GM19240 (cell line): ENCODE measurements at regions not wholly inside any gene's neighbourhood (a gene's known extent, or its start where the extent isn't known, plus 50 kb on each side); places are given as distances from the start of the nearest gene placed in this dataset.
A peak's percentile ranks its signal among the peaks of the same experiment; 100 is the strongest.
"Not testable (repeated sequence)": the region's sequence is repeated elsewhere in the genome, so short reads cannot be mapped to it uniquely, and the experiment has no call there.

Experiments
- DNase-seq: peaks from one replicate; pipeline ENCODE4 v3.0.0; 2011; ENCODE audit warnings: low spot score; ENCODE audit not compliant: insufficient read length

DNA sequence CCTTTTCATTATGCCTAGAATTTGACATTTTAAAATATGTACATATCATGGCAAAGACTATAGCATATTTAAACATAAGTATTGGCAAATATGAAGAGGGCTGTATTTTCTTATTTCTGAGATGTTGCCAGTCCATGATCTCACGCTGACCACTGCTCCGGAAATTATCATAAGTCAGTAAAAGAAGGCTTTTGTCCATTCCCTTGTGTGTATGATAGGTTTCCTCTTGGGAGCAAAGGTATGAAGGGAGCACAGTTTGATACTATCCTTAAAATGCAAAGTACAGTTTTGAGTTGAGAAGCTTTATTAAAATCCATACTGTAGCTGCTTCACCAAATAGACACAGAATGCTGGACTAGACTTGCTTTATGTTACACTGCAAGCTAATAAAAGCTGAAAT lies 52.6 kb upstream of the AGA start:
- DNase-seq: no peak

DNA sequence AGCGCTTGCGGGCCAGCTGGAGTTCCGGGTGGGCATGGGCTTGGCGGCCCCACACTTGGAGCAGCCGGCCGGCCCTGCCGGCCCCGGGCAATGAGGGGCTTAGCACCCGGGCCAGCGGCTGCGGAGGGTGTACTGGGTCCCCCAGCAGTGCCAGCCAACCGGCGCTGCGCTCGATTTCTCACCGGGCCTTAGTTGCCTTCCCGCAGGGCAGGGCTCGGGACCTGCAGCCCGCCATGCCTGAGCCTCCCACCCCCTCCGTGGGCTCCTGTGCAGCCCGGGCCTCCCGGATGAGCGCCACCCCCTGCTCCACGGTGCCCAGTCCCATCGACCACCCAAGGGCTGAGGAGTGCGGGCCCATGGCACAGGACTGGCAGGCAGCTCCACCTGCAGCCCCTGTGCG lies 53.4 kb upstream of the AGA start:
- DNase-seq: not testable (repeated sequence)

DNA sequence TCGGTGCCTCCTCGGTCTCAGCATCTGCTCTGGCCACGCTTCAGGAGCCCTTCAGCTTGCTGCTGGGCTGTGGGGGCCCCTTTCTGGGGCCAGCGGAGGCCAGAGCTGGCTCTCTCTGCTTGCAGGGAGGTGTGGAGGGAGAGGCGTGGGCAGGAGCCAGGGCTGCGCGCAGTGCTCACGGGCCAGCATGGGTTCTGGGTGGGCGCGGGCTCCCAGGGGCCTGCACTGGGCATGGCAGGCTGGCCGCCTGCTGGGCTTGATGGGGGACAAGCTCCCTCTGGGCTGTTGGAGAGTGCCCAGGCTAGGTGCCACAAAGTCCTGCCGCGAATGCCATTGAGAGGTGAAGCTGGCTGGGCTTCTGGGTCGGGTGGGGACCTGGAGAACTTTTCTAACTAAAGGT lies 57.3 kb upstream of the AGA start:
- no peak for DNase-seq

DNA sequence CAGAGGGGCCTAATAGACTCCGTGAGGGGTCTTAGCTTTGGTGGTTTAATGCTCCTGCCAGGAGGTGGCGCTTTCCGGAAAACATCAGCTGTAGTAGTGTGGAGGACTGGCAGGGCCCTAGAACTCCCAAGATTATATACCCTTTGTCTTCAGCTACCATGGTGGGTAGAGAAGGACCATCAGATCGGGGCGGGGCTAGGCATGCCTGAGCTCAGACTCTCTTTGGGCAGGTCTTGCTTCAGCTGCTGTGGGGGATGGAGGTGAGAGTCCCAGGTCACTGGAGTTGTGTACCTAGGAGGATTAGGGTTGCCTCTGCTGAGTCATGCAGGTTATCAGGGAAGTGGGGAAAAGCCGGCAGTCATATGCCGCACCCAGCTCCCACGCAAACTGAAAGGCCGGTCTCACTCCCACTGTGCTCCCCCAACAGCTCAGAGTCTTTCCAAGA lies 63.0 kb upstream of the AGA start:
- DNase-seq: no peak

DNA sequence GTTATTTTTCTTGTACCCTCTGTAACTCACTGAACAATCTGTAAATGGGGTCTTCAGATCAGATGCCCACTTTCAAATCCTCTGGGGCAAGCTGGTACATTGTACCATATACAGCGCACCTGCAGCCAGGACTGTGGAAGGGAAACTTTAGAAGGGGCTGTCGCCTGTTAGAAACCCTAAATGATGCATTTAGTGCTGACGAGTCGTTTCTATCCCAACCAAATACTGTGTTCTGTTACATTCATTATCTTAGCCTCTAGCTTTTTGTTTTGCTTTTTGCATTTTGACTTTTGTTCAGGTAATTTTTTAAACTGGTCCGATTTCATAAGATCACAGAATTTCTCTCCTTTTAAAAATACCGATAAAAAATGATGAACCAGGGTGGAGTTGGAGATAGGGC lies 66.4 kb upstream of the AGA start:
- no peak for DNase-seq

DNA sequence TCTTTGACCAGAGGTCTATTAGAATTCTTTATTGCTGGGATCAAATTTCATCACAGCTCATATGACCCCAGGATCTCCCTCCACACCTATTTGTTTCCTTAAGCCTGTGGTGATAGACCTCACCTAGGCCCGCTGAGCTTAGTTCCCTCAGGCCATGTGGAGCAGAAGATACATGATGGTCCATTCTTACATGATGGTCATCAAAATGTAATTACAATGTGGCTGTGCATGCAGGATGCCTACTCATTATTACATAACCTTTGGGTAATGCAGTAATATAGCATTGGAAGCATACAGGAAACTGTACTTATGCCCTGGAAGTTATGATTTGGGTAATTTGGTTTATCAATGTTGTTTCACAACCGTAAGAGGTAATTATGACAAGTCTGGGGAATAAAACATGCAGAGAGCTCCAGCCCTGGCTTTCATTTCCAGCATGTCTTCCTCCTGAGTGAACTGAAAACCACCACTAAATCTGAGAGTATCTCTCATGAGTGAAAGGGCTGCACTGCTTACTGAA lies 67.0 kb upstream of the AGA start:
- no peak for DNase-seq

DNA sequence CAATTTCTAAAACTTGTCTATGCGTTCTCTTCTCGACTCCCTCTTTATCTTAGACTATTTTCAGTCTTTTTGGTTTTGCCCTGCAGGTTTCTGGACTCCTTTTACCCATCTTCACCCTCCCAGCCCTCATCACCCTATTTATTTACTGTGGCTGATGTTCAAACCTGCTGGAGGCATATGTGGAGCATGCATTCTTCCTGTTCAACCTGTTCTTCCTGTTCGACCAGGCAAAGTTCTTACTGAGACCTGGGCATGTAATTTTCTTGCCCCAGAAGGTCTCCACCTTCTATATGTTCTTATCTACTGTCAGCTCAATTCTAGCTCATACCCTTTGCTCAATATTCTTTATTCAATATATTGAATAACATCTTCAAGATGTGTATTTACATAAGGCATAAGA lies 69.4 kb upstream of the AGA start:
- DNase-seq: no peak

DNA sequence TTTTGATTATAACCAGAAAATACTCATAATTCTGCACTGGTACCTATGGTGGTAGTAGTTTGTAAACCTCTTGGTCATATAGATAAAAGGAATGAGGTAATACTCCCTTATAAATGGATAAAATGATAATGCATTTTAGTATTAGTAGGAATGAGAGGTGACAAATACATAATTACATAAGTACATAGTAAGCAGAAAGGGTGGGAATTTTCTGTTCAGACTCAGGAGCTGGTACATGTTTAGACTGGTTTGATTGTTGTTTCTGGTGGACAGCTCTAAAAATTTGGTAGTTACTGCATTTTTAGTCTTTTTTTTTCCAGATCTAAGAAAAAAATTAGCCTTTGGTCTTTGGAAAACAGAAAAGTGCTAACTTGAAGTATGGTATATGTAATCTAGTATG lies 70.4 kb upstream of the AGA start:
- no peak for DNase-seq

DNA sequence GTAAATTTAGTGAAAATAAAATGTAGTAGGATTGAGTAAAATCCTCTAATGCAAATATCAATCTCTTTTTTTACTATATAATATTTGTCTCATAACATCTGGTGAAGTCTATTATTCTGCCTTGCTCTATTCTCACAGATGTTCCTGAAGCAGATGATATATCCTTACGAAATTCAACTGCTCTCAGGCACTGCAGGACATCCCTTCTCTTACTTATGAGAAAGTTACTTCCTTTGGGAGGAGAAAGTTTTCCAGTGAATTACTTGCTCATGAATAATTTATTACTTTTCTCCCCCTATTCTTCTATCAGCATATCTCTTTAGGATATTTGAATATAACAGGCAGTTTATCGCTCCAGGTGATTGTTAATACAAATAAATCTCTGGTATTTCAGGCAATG lies 75.6 kb upstream of the AGA start:
- DNase-seq: no peak

DNA sequence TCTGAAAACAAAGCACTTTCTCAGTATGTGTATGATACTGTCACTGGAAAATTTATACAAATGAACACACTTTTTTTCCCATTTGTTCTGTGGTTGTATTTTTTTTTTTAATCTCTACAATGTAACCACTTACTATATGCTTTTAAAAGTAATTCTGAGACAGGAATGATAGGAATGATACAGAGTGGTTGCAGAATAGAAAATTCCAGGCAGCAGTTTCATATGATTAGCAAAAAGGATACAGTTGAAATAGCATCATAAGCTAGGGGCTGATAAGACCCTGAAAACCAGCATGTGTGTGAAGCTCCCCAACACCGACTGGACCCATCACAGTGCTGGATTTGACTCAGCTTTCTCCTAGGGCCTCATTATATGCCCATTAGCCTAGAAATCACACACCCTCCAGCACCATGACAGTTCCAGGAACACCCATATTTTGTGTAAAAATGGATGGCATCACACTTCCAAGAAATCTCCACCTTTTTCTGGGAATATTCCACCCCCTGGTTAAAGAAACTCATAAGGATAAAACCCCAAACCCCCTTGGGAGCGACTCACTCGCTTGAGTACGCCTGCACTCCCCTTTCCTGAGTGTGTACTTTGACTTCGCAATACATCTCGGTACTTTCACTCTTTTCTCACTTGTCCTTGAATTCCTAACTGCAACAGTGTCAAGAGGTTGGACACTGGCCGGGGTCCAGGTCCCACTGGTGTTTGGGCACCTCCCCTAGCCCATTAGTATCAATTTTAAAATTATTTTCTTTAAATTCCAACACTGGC lies 77.4 kb upstream of the AGA start:
- DNase-seq: no peak

DNA sequence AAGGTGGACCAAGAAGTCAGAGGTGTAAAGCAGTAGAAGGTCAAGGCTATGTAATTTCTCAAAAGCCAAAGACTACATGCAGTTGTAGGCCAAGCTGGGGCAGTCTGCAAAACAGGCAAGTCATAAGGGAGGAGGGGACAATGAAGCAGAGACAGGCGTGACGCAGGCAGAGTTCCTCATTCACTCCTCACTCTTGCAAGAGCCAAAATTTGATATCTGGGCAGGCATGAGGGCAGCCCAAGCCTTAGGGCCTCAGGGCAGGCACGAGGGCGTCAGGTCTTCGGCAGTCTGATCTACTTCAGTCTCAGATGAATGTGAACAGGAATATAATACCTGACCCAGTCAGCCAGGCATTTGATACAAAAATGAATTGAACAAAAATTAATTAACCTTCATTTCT lies 86.4 kb upstream of the AGA start:
- no peak for DNase-seq

DNA sequence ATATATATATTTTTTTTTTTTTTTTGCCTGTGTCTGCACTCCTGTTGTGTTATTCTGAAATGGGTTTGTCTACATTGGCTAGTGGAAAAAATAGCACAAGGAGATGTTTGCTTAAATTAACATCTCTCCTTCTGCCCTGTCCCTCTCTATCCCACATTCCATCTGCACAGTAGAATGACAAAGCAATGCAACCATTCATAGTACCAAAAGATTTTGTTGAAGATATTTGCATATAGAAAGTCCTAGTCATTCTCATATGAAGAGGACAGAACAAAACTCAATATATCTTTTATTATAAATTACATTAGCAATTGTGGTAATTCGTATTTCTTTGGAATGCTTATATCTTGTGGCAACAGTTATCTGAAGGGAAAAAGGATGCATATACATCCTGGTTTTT lies 88.3 kb upstream of the AGA start:
- DNase-seq: no peak

DNA sequence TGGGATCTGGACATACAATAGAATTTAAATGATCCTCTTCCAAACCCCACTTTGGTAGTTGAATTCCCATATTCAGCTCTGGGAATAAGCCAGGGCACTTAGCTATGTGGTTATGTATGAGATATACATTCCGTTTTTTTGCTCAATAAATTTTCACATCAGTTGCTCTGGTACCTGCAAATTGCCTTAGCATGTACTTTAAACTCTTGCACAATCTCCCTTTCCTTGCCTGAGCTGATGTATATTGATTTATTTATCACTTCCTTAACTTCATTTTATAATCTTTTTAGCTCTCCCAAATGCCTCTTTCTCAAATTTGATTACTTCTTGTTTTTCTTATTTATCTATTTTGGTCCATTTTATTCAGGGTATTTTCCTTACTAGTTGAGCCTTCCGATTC lies 90.1 kb upstream of the AGA start:
- DNase-seq: no peak

DNA sequence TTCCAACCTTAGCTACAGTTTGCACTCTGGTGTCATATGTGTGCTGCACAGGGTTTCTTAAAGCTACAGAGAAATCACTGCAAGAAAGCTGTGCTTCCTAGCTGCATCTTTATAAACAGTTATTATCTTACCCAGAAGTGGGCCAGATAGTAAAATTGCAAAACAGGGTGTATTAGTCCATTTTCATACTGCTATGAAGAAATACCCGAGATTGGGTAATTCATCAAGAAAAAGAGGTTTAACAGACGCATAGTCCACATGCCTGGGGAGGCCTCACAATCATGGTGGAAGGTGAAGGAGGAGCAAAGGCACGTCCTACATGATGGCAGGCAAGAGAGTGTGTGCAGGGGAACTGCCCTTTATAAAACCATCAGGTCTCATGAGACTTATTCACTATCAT lies 92.6 kb upstream of the AGA start:
- DNase-seq: not testable (repeated sequence)

DNA sequence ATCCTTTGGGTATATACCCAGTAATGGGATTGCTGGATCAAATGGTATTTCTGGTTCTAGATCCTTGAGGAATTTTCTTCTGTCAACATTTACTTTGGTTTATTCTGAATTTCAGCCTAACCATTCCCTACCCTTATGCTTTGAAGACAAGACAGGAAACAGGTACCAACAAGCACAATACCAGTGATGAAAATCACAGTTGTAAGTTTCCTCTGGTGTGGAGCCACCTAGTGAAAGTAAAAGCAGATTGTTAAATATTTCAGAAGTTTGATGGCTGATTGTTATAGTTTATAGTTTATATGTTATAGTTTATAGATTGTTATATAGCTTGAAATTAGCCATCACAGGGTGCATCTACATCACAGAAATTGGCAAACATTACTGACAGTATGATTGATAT lies 104.5 kb upstream of the AGA start:
- DNase-seq: no peak

DNA sequence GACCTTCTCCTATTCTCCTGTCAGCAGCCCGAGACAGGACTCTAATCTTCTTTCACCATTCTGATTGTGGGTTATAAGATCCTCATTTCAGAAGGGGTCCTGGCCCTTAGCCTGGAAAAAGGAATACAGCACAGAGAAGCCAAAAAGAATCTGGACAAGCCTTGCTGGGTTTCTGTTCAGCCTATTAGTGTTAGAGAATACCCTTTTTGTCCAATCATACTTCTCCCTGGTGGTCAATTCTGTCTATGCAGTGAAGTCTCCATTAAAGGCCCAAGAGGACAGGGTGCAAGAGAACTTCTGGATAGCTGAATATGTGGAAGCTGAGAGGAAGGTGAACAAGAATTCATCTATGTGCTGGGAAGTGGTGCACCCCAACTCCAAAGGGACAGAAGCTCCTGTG lies 105.7 kb upstream of the AGA start:
- no peak for DNase-seq

DNA sequence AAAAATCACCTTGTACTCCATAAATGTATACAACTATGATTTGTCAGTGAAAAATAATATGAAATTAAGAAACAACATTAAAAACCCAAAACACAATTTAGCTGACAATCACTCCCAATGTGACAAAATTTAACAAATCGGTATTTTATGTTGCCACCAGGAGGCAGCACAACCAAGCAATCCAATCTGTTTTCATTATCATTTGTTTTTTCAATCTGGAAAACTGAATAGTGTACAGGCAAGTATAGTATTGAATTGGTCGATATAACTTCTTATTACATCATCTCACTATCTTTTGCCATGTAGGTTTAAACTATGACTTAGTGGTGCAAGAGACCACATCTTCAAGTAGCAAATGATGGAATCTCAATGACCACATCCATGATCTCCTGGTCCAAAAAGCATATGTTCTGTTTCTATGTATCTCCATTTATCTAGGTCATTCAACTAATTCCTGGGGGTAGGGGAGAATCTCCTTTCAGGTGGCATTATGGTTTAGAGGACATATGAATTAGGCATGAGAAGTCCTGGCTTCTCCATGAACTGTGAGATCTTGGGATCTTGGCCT lies 112.9 kb upstream of the AGA start:
- DNase-seq: peak; percentile 1

DNA sequence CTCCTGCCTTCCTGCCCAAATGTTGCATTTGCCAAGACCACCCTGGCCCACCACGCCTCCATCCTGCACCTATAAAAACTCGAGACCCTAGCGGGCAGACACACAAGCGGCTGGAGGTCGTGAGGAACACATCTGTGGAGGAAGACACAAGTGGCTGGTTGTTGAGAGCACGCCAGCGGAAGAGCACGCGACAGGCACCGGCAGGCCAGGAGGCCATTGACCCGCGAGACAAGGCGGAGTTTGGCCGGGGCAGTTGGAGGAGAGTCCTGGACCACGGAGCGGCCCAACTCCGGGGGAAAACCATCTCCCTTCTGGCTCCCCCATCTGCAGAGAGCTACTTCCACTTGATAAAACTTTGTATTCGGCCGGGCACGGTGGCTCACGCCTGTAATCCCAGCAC lies 115.2 kb upstream of the AGA start:
- no peak for DNase-seq

DNA sequence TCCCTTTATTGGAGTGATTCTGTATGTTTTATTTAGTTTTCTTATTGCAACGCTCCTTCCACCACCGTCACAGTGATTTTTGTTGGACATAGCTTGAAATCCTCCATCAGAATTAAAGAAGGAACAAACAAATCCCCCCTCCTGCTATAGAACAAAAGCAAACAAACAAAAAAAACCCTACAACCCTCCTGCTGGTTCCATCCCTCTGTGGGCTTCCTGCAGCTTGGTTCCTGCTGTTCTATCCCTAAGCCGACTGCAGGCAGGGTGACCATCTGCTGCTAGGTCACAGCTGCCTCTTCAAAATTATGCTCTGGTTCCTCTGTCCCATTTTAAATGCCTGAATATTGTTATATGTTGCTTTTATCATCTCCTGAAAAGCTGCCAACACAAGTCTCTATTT lies 116.8 kb upstream of the AGA start:
- no peak for DNase-seq

DNA sequence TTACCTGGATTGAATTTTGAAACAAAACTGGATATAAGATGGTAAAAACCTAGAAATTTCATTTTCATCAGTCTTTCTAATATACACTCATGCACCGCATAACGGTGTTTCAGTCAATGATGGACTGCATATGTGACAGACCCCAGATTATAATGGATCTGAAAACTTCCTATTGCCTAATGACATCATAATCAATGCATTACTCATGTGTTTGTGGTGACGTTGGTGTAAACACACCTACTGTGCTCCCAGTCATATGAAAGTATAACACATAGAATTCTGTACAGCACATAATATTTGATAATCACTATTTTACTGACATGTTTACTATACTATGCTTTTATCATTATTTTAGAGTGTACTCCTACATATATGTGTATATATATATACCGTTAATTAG lies 119.9 kb upstream of the AGA start:
- DNase-seq: no peak

DNA sequence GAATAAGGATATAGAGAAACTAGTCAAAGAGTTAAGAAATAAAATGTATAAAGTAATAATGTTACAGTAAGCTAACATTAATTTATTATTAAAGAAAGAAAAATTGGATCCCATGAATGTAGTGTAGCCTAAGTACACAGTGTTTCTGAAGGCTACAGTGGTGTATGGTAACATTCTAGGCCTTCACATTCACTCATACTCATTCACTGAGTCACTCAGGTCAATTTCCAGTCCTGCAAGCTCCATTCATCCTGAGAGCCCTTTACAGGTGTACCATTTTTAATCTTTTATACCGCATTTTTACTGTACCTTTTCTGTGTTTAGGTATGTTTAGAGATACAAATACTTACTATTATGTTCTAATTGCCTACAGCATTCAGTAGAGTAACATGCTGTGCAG lies 120.6 kb upstream of the AGA start:
- no peak for DNase-seq

DNA sequence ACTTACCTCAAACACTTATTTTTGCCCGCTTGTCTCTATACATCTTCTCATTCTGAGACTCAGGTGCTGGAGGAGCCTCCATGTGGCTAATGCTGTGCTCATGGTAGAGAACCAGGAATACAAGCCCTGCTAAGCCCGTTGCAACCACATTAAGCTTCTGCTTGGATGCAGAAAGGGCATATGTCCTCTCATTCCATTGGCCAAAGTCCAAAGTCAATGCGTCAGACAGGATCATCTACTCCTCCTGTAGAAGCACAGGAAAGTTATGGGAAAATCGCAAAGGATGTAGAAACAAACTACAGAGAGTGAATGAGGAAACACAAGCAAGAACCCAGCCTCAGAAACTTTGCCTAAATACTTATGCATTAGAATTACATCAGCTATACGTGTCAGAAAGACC lies 124.5 kb upstream of the AGA start:
- no peak for DNase-seq

DNA sequence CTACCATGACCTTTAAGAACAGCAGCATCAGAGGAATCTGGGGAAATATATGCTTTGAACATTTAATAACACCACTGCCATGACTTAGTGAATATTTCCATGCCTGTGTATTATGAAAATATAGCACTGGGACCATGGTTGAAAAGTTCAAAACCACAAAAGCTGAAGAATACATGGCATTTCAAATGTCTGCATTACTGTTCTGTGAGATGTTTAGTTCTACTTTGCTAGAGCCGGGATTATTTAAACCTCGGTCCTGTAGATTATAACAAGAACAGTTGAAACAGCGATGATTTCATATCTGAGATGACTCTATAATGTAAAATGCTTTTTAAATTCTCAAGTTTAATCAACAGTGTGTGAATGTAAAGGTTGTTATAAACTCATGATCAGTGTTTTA lies 126.7 kb upstream of the AGA start:
- no peak for DNase-seq
